ENCODE measurements at regions not wholly inside any gene's neighbourhood (a gene's known extent, or its start where the extent isn't known, plus 50 kb on each side); places are given as distances from the start of the nearest gene placed in this dataset.

DNA sequence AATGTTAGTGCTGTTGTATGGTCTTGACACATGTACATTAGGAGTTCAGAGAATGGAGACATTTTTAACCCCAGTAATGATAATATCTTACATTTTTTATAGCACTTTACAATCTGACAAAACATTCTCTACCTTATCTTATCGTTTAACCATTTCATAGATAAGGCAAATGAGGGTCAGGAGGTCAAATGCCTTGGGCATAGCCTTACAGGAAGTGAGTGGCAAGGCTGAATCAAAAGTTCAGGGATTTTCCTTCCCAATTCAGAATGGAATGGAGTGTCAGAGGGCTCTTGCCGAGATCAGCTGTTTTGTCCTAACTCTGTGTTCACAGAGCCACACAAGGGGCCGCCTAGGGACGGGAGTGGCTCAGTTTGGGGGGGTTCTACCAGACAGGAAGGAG, 57.6 kb upstream of the AK4 start:
- in situ Hi-C loops (cut with HindIII; ENCODE audit: low sequenced_read_pairs): no loop called here

DNA sequence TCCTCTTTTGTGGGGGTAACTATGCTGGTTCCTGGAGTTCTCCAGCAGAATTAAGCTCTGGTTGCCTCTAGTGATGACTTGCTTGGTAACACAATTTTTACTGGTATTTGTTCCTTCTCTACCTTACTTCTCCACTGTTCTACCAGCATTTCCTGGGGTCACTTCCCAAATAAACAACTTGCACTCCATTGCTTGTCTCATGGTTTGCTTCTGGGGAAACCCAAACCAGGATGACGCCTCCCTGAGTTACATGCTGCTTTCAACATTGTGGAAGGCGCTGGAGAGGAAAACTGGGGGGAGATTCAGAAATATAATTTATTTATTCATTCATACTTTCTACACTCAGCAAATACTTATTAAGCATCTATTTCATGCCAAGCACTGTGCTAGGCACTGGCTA, 55.3 kb upstream of the AK4 start:
- in situ Hi-C loops (cut with HindIII; ENCODE audit: low sequenced_read_pairs): no loop called here

DNA sequence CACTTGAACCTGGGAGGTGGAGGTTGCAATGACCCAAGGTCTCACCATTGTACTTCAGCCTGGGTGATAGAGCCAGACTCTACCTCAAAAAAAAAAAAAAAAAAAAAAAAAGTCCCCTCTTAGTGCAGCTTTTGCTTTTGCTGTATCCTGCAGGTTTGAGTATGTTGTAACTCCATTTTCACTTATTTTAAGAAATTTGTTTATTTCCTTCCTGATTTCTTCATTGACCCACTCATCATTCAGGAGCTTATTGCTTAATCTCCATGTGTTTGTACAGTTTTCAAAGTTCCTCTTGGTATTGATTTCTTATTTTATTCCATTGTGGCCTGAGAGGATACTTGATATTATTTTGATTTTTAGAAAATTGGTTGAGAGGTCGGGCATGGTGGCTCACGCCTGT, 50.9 kb upstream of the AK4 start:
- in situ Hi-C loops (cut with HindIII; ENCODE audit: low sequenced_read_pairs): no loop called here
